Trophoblast cell (in vitro differentiated cells and primary cell): ENCODE measurements at regions not wholly inside any gene's neighbourhood (a gene's known extent, or its start where the extent isn't known, plus 50 kb on each side); places are given as distances from the start of the nearest gene placed in this dataset.

Experiments
- DNase-seq, 2 donors: peaks; one replicate each; pipeline ENCODE4 v3.0.0-alpha.2; 2016
- H2AFZ ChIP-seq: 2 replicates; pipeline ENCODE4 v1.6.1; 2013; ENCODE audit warnings: low read length, moderate library complexity, mild to moderate bottlenecking; ENCODE audit not compliant: insufficient read depth, poor library complexity
- H2AK5ac ChIP-seq: 2 replicates; pipeline ENCODE4 v1.6.1; 2013; ENCODE audit warnings: mild to moderate bottlenecking, low read length
- H2BK120ac ChIP-seq: 2 replicates; pipeline ENCODE4 v1.6.1; 2013; ENCODE audit warnings: low read length, mild to moderate bottlenecking, moderate library complexity; ENCODE audit not compliant: insufficient read depth, poor library complexity
- H2BK12ac ChIP-seq: 2 replicates; pipeline ENCODE4 v1.6.1; 2013; ENCODE audit warnings: mild to moderate bottlenecking, low read length, moderate library complexity
- H2BK5ac ChIP-seq: 2 replicates; pipeline ENCODE4 v1.6.1; 2013; ENCODE audit warnings: low read length, low read depth, moderate library complexity, mild to moderate bottlenecking; ENCODE audit not compliant: poor library complexity
- H3K14ac ChIP-seq: 2 replicates; pipeline ENCODE4 v1.6.1; 2013; ENCODE audit warnings: mild to moderate bottlenecking, low read length
- H3K18ac ChIP-seq: 2 replicates; pipeline ENCODE4 v1.6.1; 2013; ENCODE audit warnings: mild to moderate bottlenecking, low read length
- H3K23ac ChIP-seq: 2 replicates; pipeline ENCODE4 v1.6.1; 2013; ENCODE audit warnings: low read length
- H3K27ac ChIP-seq: 2 replicates; pipeline ENCODE4 v1.5.1; 2013; ENCODE audit warnings: low read depth, mild to moderate bottlenecking, inconsistent platforms, low read length, moderate library complexity
- H3K27me3 ChIP-seq: 2 replicates; pipeline ENCODE4 v1.6.1; 2013; ENCODE audit warnings: inconsistent platforms, mild to moderate bottlenecking, low read length, moderate library complexity; ENCODE audit not compliant: insufficient read depth
- H3K36me3 ChIP-seq, 2 experiments: 1 replicate in 1 of 2; 2 replicates in 1 of 2; pipeline ENCODE4 v1.6.1; 2013; ENCODE audit warnings: low read length in 2 of 2, mild to moderate bottlenecking in 2 of 2, moderate library complexity in 1 of 2; ENCODE audit not compliant: insufficient read depth in 2 of 2, control insufficient read depth in 1 of 2
- H3K4ac ChIP-seq: 2 replicates; pipeline ENCODE4 v1.6.1; 2013; ENCODE audit warnings: low read depth, mild to moderate bottlenecking, low read length, moderate library complexity
- H3K4me1 ChIP-seq, 2 experiments: 1 replicate in 1 of 2; 2 replicates in 1 of 2; pipeline ENCODE4 v1.6.1; 2013; ENCODE audit warnings: low read length in 2 of 2, mild to moderate bottlenecking in 2 of 2, moderate library complexity in 1 of 2; ENCODE audit not compliant: insufficient read depth in 2 of 2, control insufficient read depth in 1 of 2
- H3K4me2 ChIP-seq: 2 replicates; pipeline ENCODE4 v1.6.1; 2013; ENCODE audit warnings: inconsistent platforms, mild to moderate bottlenecking, low read length, moderate library complexity
- H3K4me3 ChIP-seq: 2 replicates; pipeline ENCODE4 v1.5.1; 2013; ENCODE audit warnings: mild to moderate bottlenecking, low read depth, low read length, inconsistent platforms
- H3K79me1 ChIP-seq: one replicate; pipeline ENCODE4 v1.6.1; 2013; ENCODE audit warnings: low read length
- H3K79me2 ChIP-seq: 2 replicates; pipeline ENCODE4 v1.6.1; 2013; ENCODE audit warnings: low read length, mild to moderate bottlenecking; ENCODE audit not compliant: control insufficient read depth, insufficient read depth, poor library complexity
- H3K9ac ChIP-seq: 2 replicates; pipeline ENCODE4 v1.6.1; 2013; ENCODE audit warnings: mild to moderate bottlenecking, low read length
- H3K9me3 ChIP-seq: 2 replicates; pipeline ENCODE4 v1.6.1; 2013; ENCODE audit warnings: low read depth, mild to moderate bottlenecking, control low read depth, inconsistent platforms, low read length; ENCODE audit not compliant: insufficient read depth
- H4K12ac ChIP-seq: 2 replicates; pipeline ENCODE4 v1.6.1; 2013; ENCODE audit warnings: low read depth, mild to moderate bottlenecking, low read length, moderate library complexity
- H4K8ac ChIP-seq: 2 replicates; pipeline ENCODE4 v1.6.1; 2013; ENCODE audit warnings: low read depth, mild to moderate bottlenecking, low read length, moderate library complexity
- H4K91ac ChIP-seq: one replicate; pipeline ENCODE4 v1.6.1; 2013; ENCODE audit warnings: low read depth, mild to moderate bottlenecking, low read length, moderate library complexity
- WGBS: extraction: QIAGEN DNeasy Blood & Tissue Kit; methylation state at CpG from one replicate; pipeline ENCODE4 v1.1.7; 2013; ENCODE audit warnings: missing lambda C conversion rate; ENCODE audit not compliant: insufficient read length, insufficient coverage; ENCODE audit errors: extremely low coverage; 5-methylcytosine and 5-hydroxymethylcytosine counted together

- no peak overlapping the region for H3K14ac ChIP-seq
- H3K27me3 ChIP-seq = no peaks in the 10 kb centered on the region
- DNase-seq = no peak
- no peak overlapping the region for H3K4me2 ChIP-seq
- no peaks in the 10 kb centered on the region for H3K79me2 ChIP-seq
- peaks cover 10% of the 10 kb centered on the region for H3K9me3 ChIP-seq
- H2AK5ac ChIP-seq = no peak overlapping the region
- H4K91ac ChIP-seq = no peak overlapping the region
- H3K18ac ChIP-seq = no peak overlapping the region
- no peak overlapping the region for H2BK12ac ChIP-seq
- H3K79me1 ChIP-seq = no peaks in the 10 kb centered on the region
- no peak overlapping the region for H3K27ac ChIP-seq
- H2BK120ac ChIP-seq = no peak overlapping the region
- no peaks in the 10 kb centered on the region for H3K36me3 ChIP-seq
- H3K23ac ChIP-seq = no peak overlapping the region
- no peak overlapping the region for H2BK5ac ChIP-seq
- H2AFZ ChIP-seq = no peak overlapping the region
- H3K4ac ChIP-seq = no peak overlapping the region
- WGBS = no CpG with 5 or more reads among the region's 4 CpGs
- H3K4me1 ChIP-seq = no peaks in the 10 kb centered on the region
- no peak overlapping the region for H4K12ac ChIP-seq
- no peak overlapping the region for H3K4me3 ChIP-seq
- no peak overlapping the region for H4K8ac ChIP-seq
- no peak overlapping the region for H3K9ac ChIP-seq
These were observed 321.2 kb upstream of the ID4 start for GRCh38 chr6:19515939-19516338.

- no peak overlapping the region for H2BK5ac ChIP-seq
- no peak overlapping the region for H3K4ac ChIP-seq
- H3K4me2 ChIP-seq = no peak overlapping the region
- no peak for DNase-seq
- no peaks in the 10 kb centered on the region for H3K79me2 ChIP-seq
- no peak overlapping the region for H2BK120ac ChIP-seq
- no peak overlapping the region for H4K12ac ChIP-seq
- no peak overlapping the region for H4K91ac ChIP-seq
- H2AK5ac ChIP-seq = no peak overlapping the region
- H2BK12ac ChIP-seq = no peak overlapping the region
- H3K23ac ChIP-seq = no peak overlapping the region
- H3K4me1 ChIP-seq = no peaks in the 10 kb centered on the region
- no peak overlapping the region for H3K4me3 ChIP-seq
- no peak overlapping the region for H3K9ac ChIP-seq
- no CpG with 5 or more reads among the region's 2 CpGs for WGBS
- H3K18ac ChIP-seq = no peak overlapping the region
- H3K79me1 ChIP-seq = no peaks in the 10 kb centered on the region
- H2AFZ ChIP-seq = no peak overlapping the region
- H4K8ac ChIP-seq = no peak overlapping the region
- H3K36me3 ChIP-seq = no peaks in the 10 kb centered on the region
- H3K9me3 ChIP-seq = peaks cover 6% of the 10 kb centered on the region
- H3K14ac ChIP-seq = no peak overlapping the region
- no peak overlapping the region for H3K27ac ChIP-seq
- H3K27me3 ChIP-seq = no peaks in the 10 kb centered on the region
These were observed 317.2 kb upstream of the ID4 start for GRCh38 chr6:19519941-19520340.

DNA sequence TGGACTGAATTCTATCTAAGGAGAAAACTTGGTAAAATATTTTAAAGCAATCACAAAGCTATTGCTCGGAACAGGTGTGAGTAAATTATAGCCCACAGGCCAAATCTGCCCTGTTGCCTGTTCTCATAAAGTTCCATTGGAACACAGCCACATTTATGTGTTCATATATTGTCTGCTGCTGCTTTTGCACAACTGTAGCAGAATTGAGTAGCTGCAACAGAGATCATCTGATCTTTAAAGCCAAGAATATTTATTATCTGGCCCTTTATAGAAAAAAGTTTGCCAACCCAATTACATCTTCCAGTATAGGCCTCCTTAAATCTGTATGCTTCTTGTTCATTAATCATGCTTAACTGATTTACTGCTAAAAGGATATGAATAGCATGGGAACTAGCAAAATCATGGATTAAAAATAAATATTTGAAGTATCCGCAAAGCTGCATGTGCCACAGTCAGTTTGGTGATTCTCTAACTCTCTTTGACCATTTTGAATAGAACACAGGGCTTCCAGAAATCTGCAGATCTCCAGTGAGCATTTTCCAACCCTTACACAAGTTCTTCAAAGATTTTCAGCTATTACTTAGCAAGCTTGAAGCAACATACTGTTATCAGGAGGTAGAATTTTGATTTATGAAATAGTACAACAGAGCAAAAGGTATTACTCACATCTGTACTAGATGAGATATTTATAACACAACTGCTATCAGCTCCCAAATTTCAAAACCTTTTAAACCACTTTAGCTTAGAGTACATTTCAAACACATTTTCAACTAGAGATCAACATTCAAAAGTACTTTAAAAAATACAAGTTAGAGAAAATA, 312.6 kb upstream of the ID4 start:
- Histone ChIP-seq H2AK5ac (no peak overlapping the region), H4K8ac (no peak overlapping the region), H3K14ac (no peak overlapping the region), H3K9me3 (no peaks in the 10 kb centered on the region), H4K91ac (no peak overlapping the region), H3K36me3 (no peaks in the 10 kb centered on the region), H2BK5ac (no peak overlapping the region), H3K79me2 (no peaks in the 10 kb centered on the region), H2AFZ (no peak overlapping the region), H3K4me1 (no peaks in the 10 kb centered on the region), H3K4me3 (no peak overlapping the region), H3K4me2 (no peak overlapping the region), H3K4ac (no peak overlapping the region), H3K79me1 (no peaks in the 10 kb centered on the region), H2BK120ac (no peak overlapping the region), H3K27ac (no peak overlapping the region), H3K18ac (no peak overlapping the region), H3K27me3 (no peaks in the 10 kb centered on the region), H4K12ac (no peak overlapping the region), H3K9ac (no peak overlapping the region), H3K23ac (no peak overlapping the region), H2BK12ac (no peak overlapping the region)
- WGBS = no CpG with 5 or more reads among the region's 2 CpGs
- no peak for DNase-seq

GRCh38 chr6:19525673-19526072, 311.5 kb upstream of the ID4 start:
- no peak overlapping the region for H3K14ac ChIP-seq
- H4K91ac ChIP-seq = no peak overlapping the region
- H3K79me1 ChIP-seq = no peaks in the 10 kb centered on the region
- no peak overlapping the region for H2BK5ac ChIP-seq
- no peak overlapping the region for H2BK12ac ChIP-seq
- no peak overlapping the region for H2AFZ ChIP-seq
- H3K4me1 ChIP-seq = no peaks in the 10 kb centered on the region
- no peak overlapping the region for H3K4me2 ChIP-seq
- H4K8ac ChIP-seq = no peak overlapping the region
- H3K18ac ChIP-seq = no peak overlapping the region
- no peaks in the 10 kb centered on the region for H3K36me3 ChIP-seq
- no peak overlapping the region for H4K12ac ChIP-seq
- H3K27ac ChIP-seq = no peak overlapping the region
- H3K4me3 ChIP-seq = no peak overlapping the region
- no peak overlapping the region for H2BK120ac ChIP-seq
- no peaks in the 10 kb centered on the region for H3K27me3 ChIP-seq
- H3K4ac ChIP-seq = no peak overlapping the region
- H3K9ac ChIP-seq = no peak overlapping the region
- DNase-seq = no peak
- H3K9me3 ChIP-seq = no peaks in the 10 kb centered on the region
- H2AK5ac ChIP-seq = no peak overlapping the region
- WGBS = no CpG with 5 or more reads among the region's 3 CpGs
- no peak overlapping the region for H3K23ac ChIP-seq
- H3K79me2 ChIP-seq = no peaks in the 10 kb centered on the region
